ENCODE measurements at regions not wholly inside any gene's neighbourhood (a gene's known extent, or its start where the extent isn't known, plus 50 kb on each side); places are given as distances from the start of the nearest gene placed in this dataset.

DNA sequence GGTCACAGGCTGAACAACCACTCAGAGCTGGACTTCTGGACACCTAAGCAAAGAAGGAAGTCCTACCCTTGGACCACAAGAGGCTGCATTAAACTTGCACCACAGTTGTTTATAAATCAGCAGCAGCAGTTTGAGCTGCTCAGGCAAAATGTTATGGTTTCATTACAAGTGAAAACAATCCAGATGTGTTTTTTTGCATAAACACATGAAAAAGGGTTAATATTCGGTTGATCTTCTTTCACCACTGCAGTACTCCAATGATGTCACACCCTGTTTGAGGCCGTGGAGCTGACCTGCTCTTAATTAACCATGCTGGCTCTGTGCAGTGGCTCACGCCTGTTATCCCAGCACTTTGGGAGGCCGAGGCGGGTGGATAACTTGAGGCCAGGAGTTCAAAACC lies 490.8 kb upstream of the CELF2 start:
- no peak for DNase-seq

DNA sequence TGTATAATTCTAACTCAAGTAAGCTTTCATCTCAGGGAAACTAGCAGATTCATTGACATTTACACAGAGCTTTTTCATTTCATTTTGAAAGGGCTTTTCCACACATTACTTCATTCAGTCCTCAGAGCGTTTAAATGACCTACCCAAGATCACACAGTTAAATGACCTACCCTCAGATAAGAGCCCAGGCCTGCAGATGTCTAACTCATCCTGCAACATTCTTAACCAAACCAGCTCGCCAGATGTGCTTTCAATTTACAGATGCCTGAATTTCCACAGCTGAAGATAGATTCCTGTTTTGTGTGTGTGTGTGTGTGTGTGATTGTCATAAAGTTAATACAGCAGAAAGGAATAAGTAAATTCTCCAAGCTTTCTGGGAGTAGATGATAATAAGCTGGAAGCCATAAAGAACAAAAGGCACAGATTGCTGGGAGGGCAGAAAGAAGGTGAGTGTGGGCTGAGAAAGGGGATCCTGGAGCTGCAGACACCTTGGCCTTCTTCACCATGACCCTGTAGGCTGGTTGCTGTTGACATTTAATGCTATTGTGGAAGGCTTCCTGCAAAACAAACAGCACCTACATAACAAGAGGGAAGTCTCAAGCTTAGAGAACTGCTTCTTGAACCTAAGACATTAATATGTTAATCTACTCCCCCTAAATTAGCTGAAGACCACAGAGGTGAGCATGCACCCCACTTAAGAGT lies 489.7 kb upstream of the CELF2 start:
- no peak for DNase-seq

DNA sequence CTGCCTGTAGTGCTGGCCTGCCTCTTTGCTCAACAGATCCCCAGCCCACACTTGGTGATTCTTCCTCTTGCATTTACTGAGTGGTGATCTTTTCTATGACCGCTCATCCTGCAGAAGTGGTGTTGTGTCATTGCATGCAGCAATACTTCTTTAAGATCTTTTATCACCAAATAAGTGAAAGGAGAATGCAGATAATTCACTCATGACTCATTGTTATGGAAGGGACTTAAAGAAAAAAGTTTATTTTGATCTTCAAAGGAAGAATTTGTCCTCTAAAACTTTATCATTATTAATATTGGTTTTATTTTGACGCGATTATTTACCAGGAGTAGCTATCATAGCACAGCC lies 489.1 kb upstream of the CELF2 start:
- no peak for DNase-seq

DNA sequence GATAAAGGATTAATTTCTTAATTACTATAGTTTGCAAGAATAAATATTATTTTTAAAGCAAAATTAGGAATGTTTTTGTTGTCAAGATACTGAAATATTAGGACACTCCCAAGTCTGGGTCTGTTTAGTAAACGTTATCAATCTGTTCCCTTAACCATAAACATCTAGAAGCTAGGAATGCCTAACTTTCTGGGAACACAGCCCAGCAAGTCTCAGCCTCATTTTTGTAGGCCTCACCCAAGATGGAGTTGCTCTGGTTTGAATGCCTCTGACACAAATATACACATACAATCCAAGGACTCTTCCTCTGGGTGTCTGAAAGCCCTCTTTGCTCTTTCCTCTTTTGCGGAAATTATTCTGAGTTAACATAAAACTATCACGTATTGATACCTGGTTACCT lies 487.4 kb upstream of the CELF2 start:
- DNase-seq, result no peak

DNA sequence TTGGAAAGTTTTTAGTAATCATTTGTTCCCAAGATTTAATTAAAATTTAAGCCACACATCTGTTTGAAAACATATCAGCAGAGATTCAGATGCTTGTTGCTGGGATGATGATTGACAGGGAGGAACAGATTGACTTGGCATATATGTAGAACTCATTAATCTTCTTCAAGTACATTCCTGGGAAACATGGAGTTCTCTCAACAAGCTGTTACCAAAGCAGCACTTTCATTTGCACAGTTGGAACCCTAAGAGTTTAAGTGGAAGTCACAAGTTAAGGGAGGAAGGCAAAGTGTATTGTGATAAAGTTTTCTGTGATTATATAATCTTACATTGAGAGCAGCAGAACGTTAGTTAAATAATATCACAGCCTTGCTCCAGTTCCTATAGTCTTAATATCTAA lies 485.4 kb upstream of the CELF2 start:
- no peak for DNase-seq

DNA sequence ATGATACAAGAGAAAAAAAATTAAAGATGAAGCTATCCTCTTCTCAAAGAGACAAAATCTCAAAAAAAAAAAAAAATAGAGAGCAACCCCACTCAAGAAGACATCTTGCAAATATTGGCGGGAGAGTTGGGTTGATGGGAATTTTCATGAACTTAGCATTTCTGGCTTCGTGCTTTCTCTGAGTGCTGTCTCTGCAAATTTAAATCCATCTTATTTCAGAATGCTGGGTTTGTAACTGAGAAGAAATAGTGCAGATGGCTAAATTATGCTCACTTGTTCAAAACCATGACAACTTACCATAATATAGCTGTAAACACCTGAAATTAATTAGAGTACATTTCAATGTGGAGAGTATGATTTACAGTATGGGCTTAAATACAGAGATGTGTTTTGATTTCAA lies 484.8 kb upstream of the CELF2 start:
- DNase-seq, result no peak

DNA sequence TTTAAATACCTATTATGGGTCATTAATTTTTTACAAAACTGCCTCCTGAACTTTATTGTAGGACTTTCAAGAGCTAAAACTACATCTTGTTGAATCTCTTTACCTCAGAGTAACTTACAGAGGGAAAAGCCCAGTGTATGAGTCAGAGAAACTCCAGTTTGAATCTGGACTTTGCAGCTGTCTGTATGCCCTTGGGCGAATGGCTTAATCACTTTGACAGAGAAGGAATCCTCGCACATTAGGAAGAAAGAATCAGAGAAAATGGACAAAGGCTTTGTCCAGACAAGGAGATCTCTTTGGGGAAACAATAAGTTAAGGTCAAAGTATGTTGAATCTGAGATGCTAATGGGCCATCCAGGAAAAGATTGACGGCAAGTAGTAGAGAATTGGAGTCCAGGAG lies 484.2 kb upstream of the CELF2 start:
- DNase-seq, result peak; percentile 70

DNA sequence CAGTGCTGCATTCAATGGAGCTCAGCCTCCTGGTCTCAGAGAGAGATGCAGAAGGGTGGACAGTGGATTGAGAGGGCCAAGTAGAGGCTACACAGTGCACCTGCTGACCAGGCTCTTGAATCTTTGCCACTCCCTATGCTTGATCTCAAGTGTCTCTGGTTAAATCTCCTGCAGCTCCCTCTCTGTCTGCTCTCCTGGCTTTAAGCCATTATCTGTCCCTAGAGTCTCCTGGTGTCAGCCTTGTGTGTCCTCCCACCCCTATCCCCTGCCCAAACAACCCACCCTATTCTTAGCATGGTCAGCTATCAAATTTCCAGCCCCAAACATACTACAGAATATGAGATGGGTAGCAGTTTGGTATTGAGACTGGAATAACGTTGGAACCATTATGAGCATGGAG lies 479.3 kb upstream of the CELF2 start:
- no peak for DNase-seq

DNA sequence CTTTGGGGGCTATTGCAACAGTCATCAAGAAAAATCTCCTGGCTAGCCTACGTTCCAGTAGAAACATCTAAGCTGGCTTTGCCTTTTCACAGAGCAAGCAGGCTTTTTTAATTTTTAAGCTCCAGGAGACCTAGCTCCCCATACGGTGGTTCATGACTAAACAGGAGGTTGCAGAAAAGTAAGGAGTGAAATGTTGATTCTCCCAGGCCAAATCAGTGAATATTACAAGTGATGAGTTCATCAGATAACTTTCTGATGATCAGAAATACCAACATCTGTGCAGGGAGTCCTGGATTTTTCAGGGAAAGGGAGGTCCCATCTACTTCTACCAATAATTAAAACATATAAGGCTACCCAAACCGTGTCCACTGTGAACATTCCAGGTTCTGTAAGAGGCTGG lies 477.3 kb upstream of the CELF2 start:
- DNase-seq, result no peak

DNA sequence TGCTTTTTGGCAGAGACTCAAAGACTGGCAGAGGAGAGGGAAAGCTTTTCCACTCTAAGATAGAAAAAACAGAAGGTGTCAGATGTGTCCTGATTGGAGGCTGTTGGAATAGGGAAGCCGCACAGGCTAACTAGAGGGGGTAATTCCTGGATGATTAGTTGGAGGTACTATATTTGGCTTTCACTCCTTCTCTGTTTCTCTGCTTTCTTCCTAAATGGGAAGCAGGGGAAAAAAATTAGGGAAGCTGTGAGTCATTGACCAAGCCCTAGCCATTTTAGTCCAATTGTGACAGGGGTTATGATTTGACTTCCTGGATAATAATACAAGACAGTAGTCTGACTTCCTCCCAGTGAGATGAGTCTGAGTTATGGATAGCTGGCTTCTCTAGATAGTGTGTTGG lies 475.2 kb upstream of the CELF2 start:
- DNase-seq, result no peak

DNA sequence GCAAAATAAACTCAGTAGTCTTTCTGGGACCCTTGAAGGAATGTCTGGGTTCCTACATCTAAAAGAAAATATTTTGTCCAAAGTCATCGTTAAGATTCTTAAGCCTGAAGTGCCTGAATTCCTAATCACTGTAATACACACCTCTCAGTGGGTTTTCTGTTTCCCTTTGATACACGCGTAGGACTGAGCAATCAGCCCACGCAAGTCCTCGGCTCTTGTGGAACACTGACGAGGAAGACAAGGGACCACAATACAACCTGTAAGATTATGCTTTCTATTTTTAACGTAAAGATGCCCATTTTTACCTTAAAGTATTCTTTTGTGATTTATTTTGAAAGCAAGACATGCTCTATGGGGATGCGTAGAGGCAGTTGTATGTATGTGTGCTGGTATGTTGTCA lies 472.8 kb upstream of the CELF2 start:
- DNase-seq, result no peak

DNA sequence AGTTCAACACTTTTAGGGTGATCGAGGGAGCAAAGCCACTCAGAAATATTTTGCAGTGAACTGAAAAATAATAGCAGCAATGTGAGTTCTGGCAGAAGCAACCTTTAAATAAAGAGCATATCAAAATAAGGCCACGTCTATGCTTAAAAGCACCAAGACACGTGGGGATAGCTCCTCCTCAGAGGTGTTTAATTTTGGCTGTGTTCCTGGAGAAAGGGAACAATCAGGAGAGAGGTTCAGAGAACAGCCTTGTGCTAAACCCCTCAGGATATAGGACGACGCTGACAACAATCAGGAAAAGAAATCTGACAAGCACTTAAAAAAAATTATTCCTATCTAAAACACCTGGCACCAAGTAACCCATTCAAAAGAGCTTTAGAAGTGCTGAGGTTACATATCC lies 471.9 kb upstream of the CELF2 start:
- DNase-seq, result no peak

DNA sequence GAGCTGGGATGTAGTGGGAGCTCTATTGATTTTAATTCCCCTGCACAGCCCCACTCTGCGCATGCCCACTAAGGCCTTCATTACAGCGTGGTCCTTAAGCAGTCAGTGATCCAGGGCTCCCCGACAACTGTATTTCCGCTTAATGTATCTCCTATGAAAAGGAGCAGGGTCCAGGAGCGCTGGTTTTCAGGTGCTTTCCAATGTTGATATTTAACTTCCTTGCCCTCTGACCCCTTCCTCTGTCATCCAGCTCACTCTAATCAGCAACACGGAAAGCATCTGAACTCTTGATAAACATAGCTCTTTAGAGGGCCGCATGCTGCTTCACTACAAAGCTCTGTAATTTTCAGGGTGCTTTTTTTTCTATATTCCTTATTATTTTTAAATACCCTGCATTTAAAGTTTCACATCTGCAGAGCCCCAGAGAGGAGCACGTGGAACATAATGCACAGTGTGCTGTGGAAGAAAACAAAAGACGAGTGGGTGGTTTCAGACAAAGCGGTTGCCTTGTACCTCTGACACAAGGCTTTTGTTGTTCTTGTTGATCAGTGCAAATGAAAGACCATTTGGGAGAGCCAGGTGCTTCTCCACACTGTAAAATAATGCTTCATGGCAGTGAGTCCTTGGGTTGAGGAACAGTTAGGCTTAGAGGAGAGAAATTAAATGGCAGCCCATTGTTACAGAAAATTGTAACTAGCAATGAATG lies 465.9 kb upstream of the CELF2 start:
- no peak for DNase-seq

DNA sequence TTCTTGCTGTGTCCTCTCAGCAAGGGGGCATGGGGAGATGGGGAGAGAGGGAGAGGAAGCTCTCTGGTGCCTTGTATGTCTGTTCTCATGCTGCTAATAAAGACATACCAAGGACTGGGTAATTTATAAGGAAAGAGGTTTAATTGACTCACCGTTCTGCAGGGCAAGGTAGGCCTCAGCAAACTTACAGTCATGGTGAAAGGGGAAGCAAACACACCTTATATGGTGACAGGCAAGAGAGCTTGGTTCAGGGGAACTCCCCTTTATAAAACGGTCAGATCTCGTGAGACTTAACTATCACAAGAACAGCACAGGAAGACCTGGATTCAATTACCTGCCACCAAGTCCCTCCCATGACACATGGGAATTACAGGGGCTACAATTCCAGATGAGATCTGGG lies 464.7 kb upstream of the CELF2 start:
- no peak for DNase-seq

DNA sequence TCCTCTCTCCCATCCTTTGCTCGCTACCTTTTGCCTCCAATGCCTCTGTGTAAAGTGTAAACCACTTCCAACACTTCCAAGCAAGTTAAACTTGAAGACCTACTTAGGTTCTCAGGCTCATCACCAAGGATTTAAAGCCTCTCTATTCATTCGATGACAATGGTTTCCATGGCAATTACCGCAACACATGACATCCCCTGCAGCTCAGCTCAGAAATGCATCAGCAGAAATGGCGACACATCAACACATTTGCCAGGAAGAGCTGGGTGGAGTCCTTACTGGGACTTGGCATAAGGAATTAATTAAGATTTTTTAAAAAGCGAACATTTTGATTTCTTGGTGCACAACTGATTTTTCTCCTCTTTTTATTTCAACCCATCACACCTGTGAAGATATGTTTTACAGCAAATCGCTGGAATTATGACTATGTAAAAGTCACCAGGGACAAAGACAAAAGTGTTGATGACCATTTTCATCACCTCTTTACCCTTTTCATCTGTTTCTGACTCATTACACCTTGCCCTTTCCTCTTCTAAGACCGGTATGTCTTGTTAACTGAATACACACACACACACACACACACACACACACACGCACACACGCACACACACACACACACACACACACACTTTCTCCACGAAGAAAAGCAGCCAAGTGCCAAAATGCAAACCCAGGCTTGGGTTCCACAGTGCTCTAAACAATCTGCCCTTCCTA lies 453.4 kb upstream of the CELF2 start:
- DNase-seq, result no peak

DNA sequence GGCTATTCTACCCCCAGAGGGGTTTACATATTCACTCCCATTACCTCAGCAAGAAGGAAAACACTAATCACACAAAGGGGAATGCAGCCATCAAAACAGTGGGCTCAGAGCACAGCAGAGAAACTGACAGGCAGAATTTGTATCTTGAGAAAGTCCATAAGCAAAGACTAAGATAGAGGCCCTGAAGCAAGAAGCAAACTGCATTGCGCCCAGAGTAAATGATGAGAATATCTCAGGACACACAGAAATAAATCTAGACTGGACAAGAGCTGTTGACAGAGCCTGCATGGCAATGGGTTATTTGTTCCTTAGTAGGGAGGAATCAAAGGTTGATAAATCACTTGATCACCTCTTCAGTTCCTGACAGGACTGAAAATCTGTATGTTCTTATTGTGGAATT lies 440.7 kb upstream of the CELF2 start:
- no peak for DNase-seq

DNA sequence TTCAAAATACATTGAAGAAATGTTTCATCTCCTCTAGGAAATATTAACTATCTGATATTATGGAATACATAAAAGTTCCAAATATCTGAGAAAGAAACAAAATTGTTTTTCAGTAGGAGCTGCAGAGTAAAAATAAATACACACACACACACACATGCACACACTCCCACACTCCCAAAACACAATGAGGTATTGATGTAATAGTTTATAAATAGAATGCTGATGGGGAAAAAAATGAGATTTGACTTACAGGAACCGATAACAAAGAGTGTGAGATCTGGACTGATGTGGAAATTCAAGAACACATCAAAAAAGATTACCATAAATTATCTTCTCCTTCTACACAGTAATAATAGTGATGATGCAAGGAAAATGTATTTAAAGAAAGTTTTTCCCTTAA lies 438.0 kb upstream of the CELF2 start:
- DNase-seq, result no peak

DNA sequence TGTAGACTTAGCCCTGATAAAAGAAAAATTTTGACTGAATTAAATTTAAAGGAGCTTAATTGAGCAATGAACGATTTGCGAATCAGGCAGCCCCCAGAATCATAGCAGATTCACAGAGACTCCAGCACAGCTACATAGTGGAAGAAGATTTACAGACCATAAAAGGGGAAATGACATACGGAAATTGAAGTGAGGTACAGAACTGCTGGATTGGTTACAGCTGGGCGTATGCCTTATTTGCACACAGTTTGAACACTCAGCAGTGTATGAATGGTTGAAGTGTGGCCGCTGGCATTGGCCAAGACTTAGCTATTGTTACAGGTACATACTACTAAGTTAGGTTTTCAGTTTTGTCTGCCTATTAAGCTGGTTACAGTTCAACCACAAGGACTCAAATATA lies 433.5 kb upstream of the CELF2 start:
- DNase-seq, result no peak

DNA sequence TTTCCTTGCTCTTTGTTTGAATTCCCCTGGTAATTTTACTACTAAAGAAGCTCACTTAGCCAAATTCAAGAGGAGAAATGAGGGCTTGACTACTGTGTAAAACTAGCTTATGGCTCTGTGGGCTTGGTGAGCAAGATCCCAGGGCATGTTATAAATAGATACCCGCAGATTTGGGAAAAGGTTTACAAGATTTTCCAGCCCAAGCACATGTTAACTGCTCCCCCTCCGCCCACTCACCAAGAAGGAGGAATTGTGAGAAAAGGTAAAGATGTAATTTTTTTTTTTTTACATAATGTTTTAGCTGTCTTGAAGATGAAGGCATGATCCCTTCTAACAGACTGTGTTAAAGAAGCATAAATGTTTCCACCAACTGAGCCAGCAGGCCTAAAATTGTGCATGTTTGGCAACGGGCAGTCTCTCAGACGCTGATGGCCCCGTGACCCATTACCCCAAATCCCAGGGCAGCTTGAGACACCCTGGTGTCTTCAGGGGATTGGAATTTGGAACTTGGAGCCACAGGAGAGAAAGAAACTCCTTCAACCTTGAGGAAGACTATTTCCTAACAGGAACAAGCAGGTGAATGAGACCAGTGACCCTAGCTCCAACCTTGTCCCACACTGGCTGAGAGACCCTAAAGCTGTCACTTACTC lies 429.8 kb upstream of the CELF2 start:
- DNase-seq, result no peak

DNA sequence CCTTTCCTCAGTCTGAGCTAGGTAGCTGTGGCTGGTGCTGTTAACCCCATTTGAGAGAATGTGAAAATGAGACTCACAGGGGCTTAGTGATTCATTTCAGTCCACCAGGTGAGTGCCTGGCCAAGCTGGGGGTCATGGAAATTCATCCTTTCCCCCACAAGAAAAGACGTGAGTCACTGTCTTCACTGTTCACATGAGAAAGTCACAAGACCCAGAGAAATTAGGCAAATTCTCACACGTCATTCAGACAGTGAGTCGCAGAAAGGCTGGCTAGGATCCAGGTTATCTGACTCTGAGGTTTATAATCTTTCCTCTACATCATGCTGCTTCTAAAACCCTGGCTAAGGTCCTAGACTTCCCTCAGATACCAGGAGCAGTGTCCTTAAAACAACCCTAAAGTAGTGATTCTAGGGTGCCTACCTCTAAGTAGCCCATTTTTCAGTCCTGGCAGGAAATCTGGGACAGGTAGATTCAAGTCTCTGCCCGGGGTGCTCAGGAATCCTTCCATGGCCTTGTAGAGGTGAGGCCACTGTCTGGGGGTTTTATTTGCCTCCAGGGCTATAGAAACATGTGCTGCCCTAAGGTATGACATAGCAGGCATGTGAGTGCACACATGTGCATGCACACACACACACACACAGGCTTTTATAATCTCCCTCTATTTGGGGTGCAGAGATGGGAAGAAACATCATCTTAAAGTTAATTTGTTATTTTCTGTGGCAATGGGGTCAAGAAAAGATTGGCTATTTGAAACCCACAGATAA lies 427.9 kb upstream of the CELF2 start:
- peak; percentile 86 for DNase-seq

DNA sequence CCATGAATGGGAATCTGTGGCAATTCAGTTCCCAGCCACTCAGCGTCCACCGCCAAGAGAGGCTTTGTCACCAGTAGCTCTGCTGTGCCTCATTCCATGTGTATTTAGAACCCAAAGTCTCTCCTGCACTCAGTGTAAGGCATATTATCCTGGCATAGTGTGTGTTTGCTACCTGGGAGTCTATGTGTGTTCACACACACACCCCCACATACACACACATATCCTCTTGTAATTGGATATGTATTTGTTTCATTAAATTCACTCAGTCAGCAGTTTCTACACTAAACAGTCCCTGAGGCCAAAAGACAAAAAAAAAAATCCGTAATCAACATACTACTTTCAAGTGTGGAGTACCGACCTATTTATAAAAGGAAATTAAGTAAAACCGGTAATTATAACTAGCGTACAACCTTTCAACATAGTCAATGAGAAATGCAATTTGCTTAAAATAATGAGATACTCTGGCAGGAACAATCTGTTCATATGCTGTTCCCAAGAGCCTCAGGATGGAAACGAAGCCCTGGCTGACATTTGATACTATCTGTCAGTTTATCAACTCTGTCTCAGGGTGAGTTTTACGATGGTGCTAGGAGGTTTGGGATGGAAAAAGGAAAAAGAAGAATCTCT lies 425.8 kb upstream of the CELF2 start:
- DNase-seq, result no peak

DNA sequence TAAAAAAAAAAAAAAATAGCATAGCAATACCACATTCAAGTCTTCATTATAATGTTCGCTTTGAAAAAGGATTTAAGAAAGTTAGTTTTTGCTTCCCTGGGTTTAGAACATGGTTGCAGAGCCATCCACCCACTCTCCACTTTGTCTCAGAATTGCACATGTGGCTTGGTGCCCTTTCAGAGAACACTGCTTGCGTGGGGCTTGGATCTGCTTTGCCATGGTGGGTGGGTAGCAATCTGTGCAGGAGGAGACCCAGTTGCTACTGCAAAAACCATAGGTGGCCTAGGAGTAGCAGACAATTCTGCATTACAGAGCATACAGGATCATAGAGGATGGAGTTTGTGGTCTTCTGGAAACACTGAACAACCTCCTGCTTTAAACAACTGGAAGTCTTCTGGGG lies 421.4 kb upstream of the CELF2 start:
- no peak for DNase-seq

DNA sequence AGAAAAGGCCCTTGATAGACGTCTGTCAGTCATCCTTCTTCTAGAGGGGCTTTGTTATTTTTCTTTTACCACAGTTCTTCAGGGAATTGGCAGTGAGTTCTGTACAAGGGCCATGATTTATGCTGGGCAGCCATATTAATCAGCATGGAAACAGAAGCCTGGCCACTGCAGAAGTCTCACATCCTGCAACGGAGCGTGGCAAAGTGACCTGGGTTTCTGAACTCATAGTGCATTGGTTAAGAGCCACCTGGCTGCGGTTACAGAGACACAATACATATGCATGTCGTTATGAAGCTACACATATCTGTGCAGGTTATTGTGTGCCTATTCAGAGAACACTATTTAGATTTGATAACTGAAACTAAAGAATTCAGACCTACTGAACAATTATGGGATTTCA lies 419.4 kb upstream of the CELF2 start:
- no peak for DNase-seq
